Calu3 (cell line): ENCODE measurements at regions not wholly inside any gene's neighbourhood (a gene's known extent, or its start where the extent isn't known, plus 50 kb on each side); places are given as distances from the start of the nearest gene placed in this dataset.
A peak's percentile ranks its signal among the peaks of the same experiment; 100 is the strongest.
"Not testable (repeated sequence)": the region's sequence is repeated elsewhere in the genome, so short reads cannot be mapped to it uniquely, and the experiment has no call there.

Experiments
- BruUV-seq: library from RNA; stranded (reverse); fragments of 400-500 nt; replicated peaks from 2 replicates; lab custom pipeline; 2021; lab: Mats Ljungman, UMichigan
- CTCF ChIA-PET: fragments of 300-600 bp; sonication (Branson Sonifier 250); formaldehyde crosslinking; loops from one replicate; lab custom pipeline; 2022; ENCODE audit warnings: antibody characterized with exemption; lab: Charles Lee
- DNase-seq: peaks from one replicate; pipeline ENCODE4 v3.0.0; 2022
- H3K27ac Mint-ChIP-seq: one replicate; pipeline ENCODE4 v1.8.0; 2022; ENCODE audit warnings: mixed read lengths; ENCODE audit not compliant: unreplicated experiment
- H3K27me3 Mint-ChIP-seq: one replicate; pipeline ENCODE4 v1.8.0; 2022; ENCODE audit warnings: mixed read lengths; ENCODE audit not compliant: unreplicated experiment
- H3K36me3 Mint-ChIP-seq: one replicate; pipeline ENCODE4 v1.8.0; 2022; ENCODE audit warnings: mild to moderate bottlenecking, moderate library complexity, mixed read lengths; ENCODE audit not compliant: insufficient read depth, unreplicated experiment
- H3K4me1 Mint-ChIP-seq: one replicate; pipeline ENCODE4 v1.8.0; 2022; ENCODE audit warnings: mild to moderate bottlenecking, low read depth, mixed read lengths; ENCODE audit not compliant: unreplicated experiment
- H3K4me3 Mint-ChIP-seq: one replicate; pipeline ENCODE4 v1.8.0; 2022; ENCODE audit warnings: mild to moderate bottlenecking, low read depth, moderate library complexity, mixed read lengths; ENCODE audit not compliant: unreplicated experiment
- H3K9me3 Mint-ChIP-seq: one replicate; pipeline ENCODE4 v1.8.0; 2022; ENCODE audit warnings: low read depth, mixed read lengths; ENCODE audit not compliant: unreplicated experiment
- CTCF ChIP-seq: fragments of 200-600 bp; IDR thresholded peaks from one replicate; pipeline ENCODE4 v1.8.0; 2022; ENCODE audit warnings: antibody characterized with exemption; ENCODE audit not compliant: unreplicated experiment
- intact Hi-C: fragments of 100-400 bp; cut with micrococcal nuclease; formaldehyde crosslinking; loops from one replicate; pipeline ENCODE4 v1.10.0; 2022; ENCODE audit not compliant: unreplicated experiment

- no peak for DNase-seq
- no peak for TF ChIP-seq CTCF
- Mint-ChIP-seq H3K4me1 (peaks cover 9% of the 10 kb centered on the region), H3K27ac (no peak overlapping the region), H3K27me3 (peaks cover 51% of the 10 kb centered on the region), H3K36me3 (peaks cover 5% of the 10 kb centered on the region), H3K4me3 (no peak overlapping the region), H3K9me3 (peaks cover 8% of the 10 kb centered on the region)
- CTCF ChIA-PET: no interaction called here
- no TSS peak for BruUV-seq
- intact Hi-C loops: no loop called here
Observed at GRCh38 chr12:131213896-131214442, 260.3 kb downstream of the ADGRD1 start.

GRCh38 chr12:131214936-131215335 lies 261.2 kb downstream of the ADGRD1 start:
- DNase-seq, BruUV-seq, intact Hi-C loops, H3K9me3 Mint-ChIP-seq, H3K36me3 Mint-ChIP-seq, CTCF ChIA-PET, H3K27ac Mint-ChIP-seq, H3K4me3 Mint-ChIP-seq: not testable (repeated sequence)
- Mint-ChIP-seq H3K4me1 (peaks cover 13% of the 10 kb centered on the region), H3K27me3 (peaks cover 41% of the 10 kb centered on the region)

DNA sequence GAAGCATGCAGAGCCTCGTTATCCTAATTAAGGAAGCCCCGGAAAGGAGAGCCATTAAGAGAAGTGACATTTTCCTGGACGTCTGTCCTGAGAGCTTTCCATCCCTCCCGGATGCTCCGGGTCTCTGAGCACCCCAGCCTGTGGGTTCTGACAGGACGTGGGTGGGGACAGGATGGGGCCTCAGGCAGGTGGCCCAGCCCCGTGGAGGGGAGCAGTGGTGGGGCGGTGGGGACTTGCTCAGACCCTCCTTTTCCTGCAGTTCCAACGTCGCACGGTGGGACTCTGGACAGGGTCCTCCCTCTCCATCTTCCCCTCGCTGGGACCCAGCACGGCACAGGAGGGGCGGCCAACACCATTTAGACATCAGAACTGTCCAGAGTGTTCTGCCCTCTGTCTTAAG lies 262.9 kb downstream of the ADGRD1 start:
- BruUV-seq, intact Hi-C loops, H3K27ac Mint-ChIP-seq, DNase-seq, H3K9me3 Mint-ChIP-seq, CTCF ChIA-PET, H3K36me3 Mint-ChIP-seq, H3K4me3 Mint-ChIP-seq: not testable (repeated sequence)
- Mint-ChIP-seq H3K27me3 (peaks cover 27% of the 10 kb centered on the region), H3K4me1 (peaks cover 13% of the 10 kb centered on the region)

GRCh38 chr12:131217024-131217586 lies 263.4 kb downstream of the ADGRD1 start:
- peaks cover 5% of the 10 kb centered on the region for H3K36me3 Mint-ChIP-seq
- intact Hi-C loops: no loop called here
- no peak for TF ChIP-seq CTCF
- no peak overlapping the region for H3K27ac Mint-ChIP-seq
- H3K4me1 Mint-ChIP-seq: peaks cover 14% of the 10 kb centered on the region
- no peak for DNase-seq
- no peak overlapping the region for H3K4me3 Mint-ChIP-seq
- BruUV-seq: no TSS peak
- peaks cover 5% of the 10 kb centered on the region for H3K9me3 Mint-ChIP-seq
- peaks cover 25% of the 10 kb centered on the region for H3K27me3 Mint-ChIP-seq
- CTCF ChIA-PET: no interaction called here

DNA sequence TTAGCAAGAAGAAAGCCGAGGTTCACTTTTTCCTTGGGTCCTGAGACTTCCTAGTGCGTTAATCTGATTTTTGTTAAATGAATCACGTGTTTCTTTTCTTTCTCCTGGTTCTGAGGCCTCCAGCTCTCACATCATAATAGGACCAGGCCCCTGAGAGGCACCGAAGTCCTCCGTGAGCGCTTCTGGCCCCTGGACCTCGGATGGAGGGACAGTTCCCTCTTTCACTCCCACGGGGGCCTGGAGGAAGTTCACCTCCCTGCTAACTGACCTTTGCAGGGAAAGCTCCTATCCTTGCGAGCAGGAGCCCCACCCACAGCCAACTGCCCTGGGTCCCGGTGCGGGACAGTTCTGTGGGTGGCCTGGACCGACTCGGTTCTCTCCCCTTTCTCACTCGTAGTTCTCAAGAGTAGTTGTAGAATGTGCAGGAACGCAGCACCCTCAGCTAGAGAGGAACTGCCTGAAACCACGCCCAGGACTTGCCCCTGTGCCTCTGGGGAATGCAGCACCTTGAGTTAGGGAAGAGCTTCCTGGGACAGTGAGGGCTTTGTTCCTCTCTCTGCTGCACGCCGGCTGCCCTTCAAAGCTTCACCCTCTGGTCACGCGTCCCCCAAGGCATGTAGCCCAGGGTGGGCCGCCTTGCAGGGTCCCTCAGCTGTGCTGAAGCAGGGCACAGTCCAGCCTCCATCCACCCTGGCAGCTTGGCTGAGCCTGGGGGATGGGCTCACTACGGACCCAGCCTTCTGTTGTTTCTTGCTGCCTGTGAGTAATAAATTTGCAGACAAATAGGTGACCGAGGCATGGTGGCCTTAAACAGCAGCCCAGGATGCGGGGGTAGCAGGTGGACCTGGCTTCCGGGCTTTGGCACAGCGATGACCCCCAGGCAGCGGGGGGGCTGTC lies 264.6 kb downstream of the ADGRD1 start:
- CTCF ChIA-PET: interaction anchor here (0.7 to 1.2 kb wide), 4 partner anchors 11 to 114 kb away, joined by 3 to 7 read pairs (median 4); no protein-coding TSS in a partner anchor
- Mint-ChIP-seq H3K36me3 (peaks cover 5% of the 10 kb centered on the region), H3K27me3 (peaks cover 23% of the 10 kb centered on the region), H3K4me3 (peak overlapping the region; percentile 56), H3K4me1 (peaks cover 20% of the 10 kb centered on the region), H3K9me3 (no peaks in the 10 kb centered on the region), H3K27ac (peak overlapping the region; percentile 62)
- TF ChIP-seq CTCF: no peak
- no TSS peak for BruUV-seq
- peak; percentile 79 for DNase-seq
- intact Hi-C loops: no loop called here
